ENCODE measurements at regions not wholly inside any gene's neighbourhood (a gene's known extent, or its start where the extent isn't known, plus 50 kb on each side); places are given as distances from the start of the nearest gene placed in this dataset.

DNA sequence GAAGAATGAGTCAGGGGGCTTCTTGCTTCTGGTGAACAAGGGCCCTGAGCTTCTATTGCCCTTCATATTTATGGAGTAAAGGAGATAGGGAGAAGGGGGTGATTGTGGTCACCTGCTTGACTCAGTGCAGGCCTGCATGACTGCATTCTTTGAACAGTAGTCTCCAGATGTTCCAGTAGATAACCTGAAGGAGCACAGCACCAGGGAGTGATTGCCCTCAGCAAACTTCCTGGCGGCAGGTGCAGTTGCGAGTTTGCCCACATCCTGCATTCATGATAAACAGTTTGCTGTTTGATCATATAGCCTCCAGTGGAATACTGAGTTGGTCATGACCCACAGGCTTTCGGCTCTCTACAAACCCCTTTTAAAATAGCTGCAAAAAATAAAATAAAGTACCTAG is 1632.7 kb downstream of the OTOL1 start:
- H3K36me3 ChIP-seq (replicated peaks in 1 of 2; ENCODE audit: control insufficient read depth in 1 of 2, insufficient read depth in 2 of 2, low read length in 1 of 2): no peaks in the 10 kb centered on the region
- TF ChIP-seq RFX5 (IDR thresholded peaks at IDR 0.05; ENCODE audit: low read length): no peak
- no peak for TF ChIP-seq SIN3A (IDR thresholded peaks at IDR 0.05; ENCODE audit: borderline replicate concordance, low read depth, low read length)
- TF ChIP-seq, protein P1, sequence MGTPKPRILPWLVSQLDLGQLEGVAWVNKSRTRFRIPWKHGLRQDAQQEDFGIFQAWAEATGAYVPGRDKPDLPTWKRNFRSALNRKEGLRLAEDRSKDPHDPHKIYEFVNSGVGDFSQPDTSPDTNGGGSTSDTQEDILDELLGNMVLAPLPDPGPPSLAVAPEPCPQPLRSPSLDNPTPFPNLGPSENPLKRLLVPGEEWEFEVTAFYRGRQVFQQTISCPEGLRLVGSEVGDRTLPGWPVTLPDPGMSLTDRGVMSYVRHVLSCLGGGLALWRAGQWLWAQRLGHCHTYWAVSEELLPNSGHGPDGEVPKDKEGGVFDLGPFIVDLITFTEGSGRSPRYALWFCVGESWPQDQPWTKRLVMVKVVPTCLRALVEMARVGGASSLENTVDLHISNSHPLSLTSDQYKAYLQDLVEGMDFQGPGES (IDR thresholded peaks at IDR 0.05; ENCODE audit: low read depth, low read length): no peak
- TF ChIP-seq RAD21 (IDR thresholded peaks at IDR 0.05; ENCODE audit: low read length): no peak
- no peak for TF ChIP-seq YY1 (IDR thresholded peaks at IDR 0.05; ENCODE audit: low read depth)
- no peak for TF ChIP-seq NFIC (IDR thresholded peaks at IDR 0.05; ENCODE audit: borderline replicate concordance)
- TF ChIP-seq TEAD4 (IDR thresholded peaks at IDR 0.05; ENCODE audit: borderline replicate concordance, insufficient read depth): no peak
- no peak for TF ChIP-seq ELF1 (IDR thresholded peaks at IDR 0.05)
- no peak overlapping the region for H3K9ac ChIP-seq
- no peak overlapping the region for H3K4me2 ChIP-seq
- H3K27ac ChIP-seq (ENCODE audit: low read depth in 2 of 2, low read length in 1 of 2): no peak overlapping the region
- no peaks in the 10 kb centered on the region for H3K9me2 ChIP-seq
- H3K27me3 ChIP-seq (ENCODE audit: insufficient read depth): no peaks in the 10 kb centered on the region
- H2AFZ ChIP-seq (ENCODE audit: low read depth): no peak overlapping the region
- H3K4me1 ChIP-seq (ENCODE audit: control insufficient read depth in 1 of 2, insufficient read depth in 2 of 2, low read depth in 1 of 2, low read length in 1 of 2): no peaks in the 10 kb centered on the region
- no peaks in the 10 kb centered on the region for H3K79me2 ChIP-seq (ENCODE audit: insufficient read depth)
- H4K20me1 ChIP-seq (ENCODE audit: insufficient read depth): no peaks in the 10 kb centered on the region
- no peak overlapping the region for H3K4me3 ChIP-seq (ENCODE audit: low read depth in 2 of 2, low read length in 1 of 2)
- H3K9me3 ChIP-seq: no peaks in the 10 kb centered on the region
- H3F3A ChIP-seq (replicated peaks; ENCODE audit: insufficient read depth): no peaks in the 10 kb centered on the region
- ChIA-PET POLR2A (no interaction called here), CTCF (no interaction called here)
- DNase-seq: no peak
- 43% methylated on average over 3 of the region's 3 CpGs for WGBS (ENCODE audit: low lambda C conversion rate)

DNA sequence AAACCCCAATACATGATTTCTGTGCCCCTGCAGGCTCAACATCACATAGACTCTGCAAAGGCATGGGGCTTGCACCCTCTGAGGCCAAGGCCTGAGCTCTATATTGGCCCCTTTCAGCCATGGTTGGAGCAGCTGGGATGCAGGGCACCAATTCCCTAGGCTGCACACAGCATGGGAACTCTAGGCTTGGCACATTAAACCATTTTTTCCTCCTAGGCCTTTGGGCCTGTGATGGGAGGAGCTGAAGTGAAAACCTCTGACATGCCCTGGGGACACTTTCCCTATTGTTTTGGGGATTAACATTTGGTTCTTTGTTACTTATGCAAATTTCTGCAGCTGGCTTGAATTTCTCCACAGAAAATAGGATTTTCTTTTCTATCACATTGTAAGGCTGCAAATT is 1629.5 kb downstream of the OTOL1 start:
- H3K4me3 ChIP-seq (ENCODE audit: low read depth in 2 of 2, low read length in 1 of 2): no peak overlapping the region
- H3K9me3 ChIP-seq: peaks cover 5% of the 10 kb centered on the region; the same call in 1 of the 2 replicates
- H3K4me1 ChIP-seq (ENCODE audit: control insufficient read depth in 1 of 2, insufficient read depth in 2 of 2, low read depth in 1 of 2, low read length in 1 of 2): no peaks in the 10 kb centered on the region
- H3K9me2 ChIP-seq: no peaks in the 10 kb centered on the region
- H3K9ac ChIP-seq: no peak overlapping the region
- POLR2A ChIA-PET: no interaction called here
- no peaks in the 10 kb centered on the region for H3F3A ChIP-seq (replicated peaks; ENCODE audit: insufficient read depth)
- no peak overlapping the region for H2AFZ ChIP-seq (ENCODE audit: low read depth)
- DNase-seq: no peak
- CTCF ChIA-PET: interaction anchor here (0.8 kb wide), 1 partner anchor 11 kb away, joined by 3 read pairs; no protein-coding TSS in a partner anchor
- no peaks in the 10 kb centered on the region for H3K79me2 ChIP-seq (ENCODE audit: insufficient read depth)
- TF ChIP-seq EZH2phosphoT487 (IDR thresholded peaks at IDR 0.05; ENCODE audit: borderline replicate concordance, low read depth) (no peak), TCF12 (IDR thresholded peaks at IDR 0.05) (no peak)
- H3K27me3 ChIP-seq (ENCODE audit: insufficient read depth): no peaks in the 10 kb centered on the region
- no peaks in the 10 kb centered on the region for H4K20me1 ChIP-seq (ENCODE audit: insufficient read depth)
- no peaks in the 10 kb centered on the region for H3K36me3 ChIP-seq (replicated peaks in 1 of 2; ENCODE audit: control insufficient read depth in 1 of 2, insufficient read depth in 2 of 2, low read length in 1 of 2)
- H3K4me2 ChIP-seq: no peak overlapping the region
- H3K27ac ChIP-seq (ENCODE audit: low read depth in 2 of 2, low read length in 1 of 2): no peak overlapping the region

Small RNA genes in the stretch of these regions (small RNA-seq; reads per million reads assigned to genes)
- gene MIR1263 (0 reads per million in 7 experiments), gene RNU7-82P (0 reads per million in 7 experiments)

Data from SK-N-SH (cell line).